Epidermal melanocyte (primary cell): ENCODE measurements at regions not wholly inside any gene's neighbourhood (a gene's known extent, or its start where the extent isn't known, plus 50 kb on each side); places are given as distances from the start of the nearest gene placed in this dataset.

Experiments used
- DNase-seq: peaks from one replicate; pipeline ENCODE4 v3.0.0; 2011; ENCODE audit warnings: low spot score; ENCODE audit not compliant: insufficient read length

GRCh38 chr20:17014756-17015366 is 212.0 kb upstream of the PCSK2 start:
- no peak for DNase-seq

GRCh38 chr20:17017232-17017631 is 209.6 kb upstream of the PCSK2 start:
- DNase-seq: no peak

- no peak for DNase-seq
These were observed 205.4 kb upstream of the PCSK2 start for GRCh38 chr20:17021481-17021880.

GRCh38 chr20:17023036-17023435 is 203.8 kb upstream of the PCSK2 start:
- no peak for DNase-seq

- no peak for DNase-seq
These were observed 203.0 kb upstream of the PCSK2 start for GRCh38 chr20:17023806-17024205.

- no peak for DNase-seq
These were observed 202.2 kb upstream of the PCSK2 start for GRCh38 chr20:17024513-17025119.

- DNase-seq: no peak
These were observed 200.5 kb upstream of the PCSK2 start for GRCh38 chr20:17026346-17026745.

- no peak for DNase-seq
These were observed 197.1 kb upstream of the PCSK2 start for GRCh38 chr20:17029698-17030097.

- no peak for DNase-seq
These were observed 190.3 kb upstream of the PCSK2 start for GRCh38 chr20:17036541-17036940.

- no peak for DNase-seq
These were observed 184.7 kb upstream of the PCSK2 start for GRCh38 chr20:17042122-17042521.

- DNase-seq: no peak
These were observed 183.5 kb upstream of the PCSK2 start for GRCh38 chr20:17043323-17043722.

- no peak for DNase-seq
These were observed 181.9 kb upstream of the PCSK2 start for GRCh38 chr20:17044891-17045290.

- DNase-seq: no peak
These were observed 167.4 kb upstream of the PCSK2 start for GRCh38 chr20:17059465-17059864.

GRCh38 chr20:17061715-17062114 is 165.1 kb upstream of the PCSK2 start:
- DNase-seq: no peak

- no peak for DNase-seq
These were observed 164.1 kb upstream of the PCSK2 start for GRCh38 chr20:17062712-17063111.

GRCh38 chr20:17066902-17067301 is 159.9 kb upstream of the PCSK2 start:
- DNase-seq: no peak

- no peak for DNase-seq
These were observed 158.6 kb upstream of the PCSK2 start for GRCh38 chr20:17068084-17068711.

- DNase-seq: no peak
These were observed 149.8 kb upstream of the PCSK2 start for GRCh38 chr20:17077030-17077429.

GRCh38 chr20:17083738-17084137 is 143.1 kb upstream of the PCSK2 start:
- no peak for DNase-seq

GRCh38 chr20:17084909-17085308 is 141.9 kb upstream of the PCSK2 start:
- DNase-seq: no peak

GRCh38 chr20:17093782-17094181 is 133.1 kb upstream of the PCSK2 start:
- no peak for DNase-seq

GRCh38 chr20:17097603-17098002 is 129.2 kb upstream of the PCSK2 start:
- no peak for DNase-seq

- DNase-seq: no peak
These were observed 126.3 kb upstream of the PCSK2 start for GRCh38 chr20:17100506-17100905.
